WTC11 (cell line): ENCODE measurements at regions not wholly inside any gene's neighbourhood (a gene's known extent, or its start where the extent isn't known, plus 50 kb on each side); places are given as distances from the start of the nearest gene placed in this dataset.

ENCODE experiments used
- CREB1 ChIP-seq: sonication (generic); formaldehyde crosslinking; IDR thresholded peaks from 2 replicates; pipeline ENCODE4 v1.8.0; 2023; ENCODE audit warnings: mild to moderate bottlenecking, missing genetic modification reagents
- CTCF ChIP-seq: fragments of 200-600 bp; IDR thresholded peaks from 2 replicates; pipeline ENCODE4 v1.8.0; 2022; ENCODE audit warnings: antibody characterized with exemption
- EMX1 ChIP-seq: fragments of 250-450 bp; sonication (Bioruptor Pico); IDR thresholded peaks from 2 replicates; pipeline ENCODE4 v1.8.0; 2021; ENCODE audit warnings: mild to moderate bottlenecking
- FOXJ3 ChIP-seq: sonication (generic); formaldehyde crosslinking; IDR thresholded peaks from 2 replicates; pipeline ENCODE4 v1.9.0; 2021; ENCODE audit warnings: missing genetic modification reagents, mild to moderate bottlenecking, borderline replicate concordance
- NFYB ChIP-seq: sonication (generic); formaldehyde crosslinking; conservative IDR thresholded peaks from 2 replicates; pipeline ENCODE4 v1.8.0; 2022; ENCODE audit warnings: low read depth, missing genetic modification reagents

- TF ChIP-seq EMX1 (CRISPR knock-in tag) (no peak), CTCF (no peak), NFYB (CRISPR knock-in tag) (no peak), CREB1 (CRISPR knock-in tag) (no peak), FOXJ3 (no peak)
Measured at GRCh38 chrX:65203545-65203944, 227.3 kb upstream of the ZC4H2 start.
